Femur (tissue), 1 donor: ENCODE measurements at regions not wholly inside any gene's neighbourhood (a gene's known extent, or its start where the extent isn't known, plus 50 kb on each side); places are given as distances from the start of the nearest gene placed in this dataset.
A peak's percentile ranks its signal among the peaks of the same experiment; 100 is the strongest.
"Not testable (repeated sequence)": the region's sequence is repeated elsewhere in the genome, so short reads cannot be mapped to it uniquely, and the experiment has no call there.

Experiments used
- DNase-seq: peaks from one replicate; pipeline ENCODE4 v3.0.0-alpha.2; 2017

GRCh38 chr13:21263909-21264308 lies 87.5 kb downstream of the MRPL57 start:
- not testable (repeated sequence) for DNase-seq

- not testable (repeated sequence) for DNase-seq
Observed at GRCh38 chr13:21268485-21268884, 92.0 kb downstream of the MRPL57 start.

GRCh38 chr13:21272439-21272838 lies 96.0 kb downstream of the MRPL57 start:
- not testable (repeated sequence) for DNase-seq

- DNase-seq: not testable (repeated sequence)
Observed at GRCh38 chr13:21274457-21274856, 98.0 kb downstream of the MRPL57 start.

GRCh38 chr13:21282065-21282464 lies 105.6 kb downstream of the MRPL57 start:
- DNase-seq: no peak

- no peak for DNase-seq
Observed at GRCh38 chr13:21287331-21287907, 111.0 kb downstream of the MRPL57 start.

- DNase-seq: no peak
Observed at GRCh38 chr13:21289475-21289874, 113.0 kb downstream of the MRPL57 start.

- DNase-seq: not testable (repeated sequence)
Observed at GRCh38 chr13:21290442-21291002, 114.1 kb downstream of the MRPL57 start.

- DNase-seq: no peak
Observed at GRCh38 chr13:21291840-21292239, 115.4 kb downstream of the MRPL57 start.

- peak; percentile 44 for DNase-seq
Observed at GRCh38 chr13:21296991-21297390, 120.5 kb downstream of the MRPL57 start.

- DNase-seq: no peak
Observed at GRCh38 chr13:21297447-21297846, 121.0 kb downstream of the MRPL57 start.

- peak; percentile 92 for DNase-seq
Observed at GRCh38 chr13:21297914-21298831, 121.7 kb downstream of the MRPL57 start.

- no peak for DNase-seq
Observed at GRCh38 chr13:21304256-21304655, 127.8 kb downstream of the MRPL57 start.

- not testable (repeated sequence) for DNase-seq
Observed at GRCh38 chr13:21306300-21307073, 130.0 kb downstream of the MRPL57 start.

- not testable (repeated sequence) for DNase-seq
Observed at GRCh38 chr13:21307158-21307557, 130.7 kb downstream of the MRPL57 start.

GRCh38 chr13:21308906-21309305 lies 132.4 kb downstream of the MRPL57 start:
- no peak for DNase-seq

- DNase-seq: no peak
Observed at GRCh38 chr13:21309542-21310172, 133.2 kb downstream of the MRPL57 start.

- no peak for DNase-seq
Observed at GRCh38 chr13:21310220-21310619, 133.8 kb downstream of the MRPL57 start.

- not testable (repeated sequence) for DNase-seq
Observed at GRCh38 chr13:21314976-21315375, 138.5 kb downstream of the MRPL57 start.

GRCh38 chr13:21316376-21316775 lies 139.9 kb downstream of the MRPL57 start:
- no peak for DNase-seq

GRCh38 chr13:21318891-21319532 lies 140.1 kb downstream of the ZDHHC20 start:
- no peak for DNase-seq
